ENCODE measurements at regions not wholly inside any gene's neighbourhood (a gene's known extent, or its start where the extent isn't known, plus 50 kb on each side); places are given as distances from the start of the nearest gene placed in this dataset.

DNA sequence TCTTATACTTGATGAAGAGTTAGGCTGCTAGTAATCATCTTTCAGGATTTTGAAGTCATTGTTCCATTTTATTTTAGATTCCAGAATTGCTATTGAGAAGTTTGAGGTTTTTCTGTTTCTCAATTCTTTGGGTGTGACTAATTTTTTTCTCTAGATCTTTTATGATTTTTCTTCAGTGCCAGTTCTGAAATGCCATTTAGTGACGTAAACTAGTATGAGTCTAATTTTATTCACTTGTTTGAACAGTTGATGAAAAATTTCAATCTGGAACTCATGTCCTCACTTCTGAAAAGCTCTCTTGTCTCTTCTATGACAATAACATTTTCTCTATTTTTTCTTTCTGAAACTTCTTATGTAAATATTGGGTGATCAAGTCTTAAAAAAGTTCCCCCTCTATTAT lies 188.5 kb upstream of the HTR2A start:
- intact Hi-C loops (cut with DNase I), result no loop called here
- no peak for ATAC-seq
- DNase-seq (ENCODE audit: missing footprints), result no peak

DNA sequence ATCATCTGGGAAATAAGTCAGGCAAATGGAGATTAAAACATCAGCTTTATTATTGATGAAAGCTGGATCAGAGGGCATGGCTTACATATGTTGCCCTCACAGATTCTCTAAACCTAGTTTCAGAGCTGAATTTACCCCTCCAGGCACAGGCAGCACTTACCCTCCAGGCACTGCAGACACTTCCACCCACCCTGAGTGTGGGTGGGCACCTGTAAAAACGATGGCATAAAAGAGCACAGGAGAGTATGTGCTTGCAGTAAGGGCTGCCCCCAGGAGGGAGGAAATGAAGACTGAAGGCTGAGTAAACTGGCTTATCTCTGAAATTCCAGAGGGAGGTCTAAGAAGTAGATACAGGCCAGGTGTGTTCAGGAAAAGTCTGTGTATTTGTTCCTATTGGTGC lies 185.0 kb upstream of the HTR2A start:
- intact Hi-C loops (cut with DNase I), result no loop called here
- no peak for DNase-seq (ENCODE audit: missing footprints)
- no peak for ATAC-seq

DNA sequence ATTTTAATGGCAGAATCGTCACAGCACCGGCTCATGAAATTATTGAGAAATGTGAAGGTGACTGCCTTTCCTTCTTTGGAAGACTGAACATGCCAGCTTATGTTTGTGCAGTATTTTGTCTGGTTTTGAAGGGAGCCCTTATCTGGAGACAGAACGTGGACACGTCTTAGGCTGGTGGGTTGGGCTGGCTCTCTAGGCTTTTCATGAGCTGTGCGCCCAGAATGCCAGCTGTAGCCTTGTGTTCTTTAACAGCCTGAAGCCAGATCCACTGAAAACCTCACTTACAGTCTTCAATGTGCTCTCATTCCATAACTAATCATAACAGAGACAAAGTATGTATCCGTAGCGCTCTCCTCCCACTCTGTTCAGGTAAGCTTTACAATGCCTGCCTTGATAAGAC lies 184.4 kb upstream of the HTR2A start:
- intact Hi-C loops (cut with DNase I), result no loop called here
- DNase-seq (ENCODE audit: missing footprints) (no peak), ATAC-seq (no peak)

DNA sequence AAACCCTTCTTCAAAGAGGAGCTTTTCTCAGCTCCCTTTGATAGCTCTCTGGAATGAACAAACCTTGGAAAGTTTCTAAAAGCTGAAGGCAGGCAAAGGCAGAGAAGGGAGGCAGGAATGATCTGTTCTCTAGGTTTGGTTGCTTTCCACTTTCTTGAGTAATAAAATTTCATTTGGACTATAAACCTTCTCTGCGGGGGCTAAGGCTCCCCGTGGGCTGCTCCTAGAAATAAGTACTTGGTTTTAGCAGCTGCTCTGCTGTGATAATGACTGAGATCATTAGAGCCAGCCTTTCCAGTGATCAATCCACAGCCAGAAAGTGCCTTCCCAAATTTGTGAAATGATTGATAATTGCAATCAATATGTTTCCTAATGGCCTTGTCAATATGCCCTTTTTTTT lies 183.8 kb upstream of the HTR2A start:
- intact Hi-C loops (cut with DNase I), result no loop called here
- DNase-seq (ENCODE audit: missing footprints) (no peak), ATAC-seq (no peak)

DNA sequence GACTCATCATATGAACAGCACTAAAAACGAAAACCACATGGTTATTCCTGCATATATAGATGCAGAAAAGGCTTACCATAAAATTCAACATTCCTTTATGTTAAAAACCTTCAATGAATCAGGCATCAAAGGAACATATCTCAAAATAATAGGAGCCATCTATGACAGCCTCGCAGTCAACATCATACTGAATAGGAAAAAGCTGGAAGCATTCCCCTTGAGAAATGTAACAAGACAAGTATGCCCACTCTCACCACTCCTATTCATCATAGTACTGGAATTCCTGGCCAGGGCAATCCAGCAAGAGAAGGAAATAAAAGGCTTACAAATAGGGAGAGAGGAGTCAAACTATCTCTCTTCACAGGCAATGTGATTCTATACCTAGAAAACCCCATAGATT lies 179.6 kb upstream of the HTR2A start:
- ATAC-seq (no peak), DNase-seq (ENCODE audit: missing footprints) (no peak)
- intact Hi-C loops (cut with DNase I), result no loop called here

DNA sequence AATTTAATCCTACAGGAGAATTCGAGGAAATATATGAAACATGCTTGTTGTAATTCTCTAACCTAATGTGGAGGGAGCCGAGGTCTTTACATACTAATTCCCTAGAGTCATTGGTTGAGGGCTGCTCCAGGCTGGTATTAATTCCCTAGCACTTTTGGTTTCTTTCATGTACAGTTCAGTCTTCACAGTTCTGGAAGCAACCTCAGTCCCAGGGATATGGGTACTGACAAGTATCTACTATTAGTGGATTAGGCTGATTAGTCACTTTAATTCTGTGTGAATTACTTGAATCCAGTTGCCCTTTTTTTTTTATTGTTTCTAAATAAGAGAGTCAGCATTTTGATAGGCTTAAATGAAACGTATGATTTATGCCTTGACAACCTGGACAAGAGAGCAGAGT lies 172.3 kb upstream of the HTR2A start:
- intact Hi-C loops (cut with DNase I), result no loop called here
- ATAC-seq, result no peak
- DNase-seq (ENCODE audit: missing footprints), result no peak

DNA sequence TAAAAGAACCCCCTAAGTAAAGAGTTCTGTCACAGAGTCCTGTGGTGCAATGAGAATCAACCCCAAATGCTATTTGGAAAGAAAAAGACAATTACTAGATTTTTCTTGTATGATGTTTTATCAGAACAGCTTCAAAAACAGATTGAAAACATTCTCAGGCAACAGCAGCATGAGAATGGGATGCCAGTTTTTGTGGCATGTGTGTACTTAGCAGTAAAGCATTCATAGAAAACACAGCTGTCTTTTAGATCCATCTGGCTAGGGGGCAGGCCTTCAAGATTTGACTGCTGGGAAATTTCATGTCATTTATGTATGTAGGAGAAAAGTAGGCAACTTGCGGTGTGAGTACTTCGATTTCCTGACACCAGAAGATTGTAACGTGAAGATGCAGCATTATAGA lies 170.5 kb upstream of the HTR2A start:
- ATAC-seq, result no peak
- DNase-seq (ENCODE audit: missing footprints), result no peak
- intact Hi-C loops (cut with DNase I), result no loop called here

DNA sequence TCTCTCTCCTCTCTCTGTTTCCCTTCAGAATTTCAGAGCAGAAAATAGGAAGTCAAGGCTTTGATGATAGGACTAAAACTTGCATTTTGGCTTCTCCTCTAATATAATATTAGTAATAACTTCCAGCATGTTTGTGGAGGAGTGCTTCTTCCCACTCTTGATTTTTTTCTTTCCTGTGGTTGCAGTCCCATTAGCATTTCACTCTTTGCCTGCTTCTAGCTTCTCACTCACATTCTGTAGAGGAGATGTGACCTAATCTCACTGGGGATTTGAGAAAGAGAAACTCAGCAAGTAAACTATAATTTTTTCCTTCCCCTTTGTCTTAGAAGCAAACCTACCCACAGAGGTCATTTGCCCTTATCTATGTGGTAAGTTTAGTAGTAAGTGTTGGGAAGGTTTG lies 169.4 kb upstream of the HTR2A start:
- no peak for ATAC-seq
- intact Hi-C loops (cut with DNase I), result no loop called here

DNA sequence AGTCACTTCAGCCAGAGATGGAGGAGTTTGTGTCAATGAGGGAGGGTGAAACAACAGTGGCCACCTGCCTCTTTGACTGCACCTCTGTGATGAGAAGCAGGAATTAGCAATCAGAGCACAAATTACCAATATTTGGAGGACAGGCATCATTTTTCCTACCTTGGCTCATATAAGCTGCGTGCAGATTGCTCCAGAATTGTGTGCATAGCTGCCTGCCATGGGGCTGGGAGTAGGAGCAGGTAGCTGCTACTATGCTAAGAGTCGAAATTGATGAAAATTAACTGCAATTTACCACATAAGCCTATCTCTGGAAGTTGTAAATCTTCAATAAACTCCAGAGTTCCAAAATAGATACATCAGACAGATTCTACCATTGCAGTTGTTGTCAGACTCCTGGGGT lies 167.5 kb upstream of the HTR2A start:
- DNase-seq (ENCODE audit: missing footprints) (no peak), ATAC-seq (no peak)
- intact Hi-C loops (cut with DNase I), result no loop called here

More for the DNA sequence above, 169.4 kb upstream of the HTR2A start:
- DNase-seq (ENCODE audit: missing footprints), result no peak

DNA sequence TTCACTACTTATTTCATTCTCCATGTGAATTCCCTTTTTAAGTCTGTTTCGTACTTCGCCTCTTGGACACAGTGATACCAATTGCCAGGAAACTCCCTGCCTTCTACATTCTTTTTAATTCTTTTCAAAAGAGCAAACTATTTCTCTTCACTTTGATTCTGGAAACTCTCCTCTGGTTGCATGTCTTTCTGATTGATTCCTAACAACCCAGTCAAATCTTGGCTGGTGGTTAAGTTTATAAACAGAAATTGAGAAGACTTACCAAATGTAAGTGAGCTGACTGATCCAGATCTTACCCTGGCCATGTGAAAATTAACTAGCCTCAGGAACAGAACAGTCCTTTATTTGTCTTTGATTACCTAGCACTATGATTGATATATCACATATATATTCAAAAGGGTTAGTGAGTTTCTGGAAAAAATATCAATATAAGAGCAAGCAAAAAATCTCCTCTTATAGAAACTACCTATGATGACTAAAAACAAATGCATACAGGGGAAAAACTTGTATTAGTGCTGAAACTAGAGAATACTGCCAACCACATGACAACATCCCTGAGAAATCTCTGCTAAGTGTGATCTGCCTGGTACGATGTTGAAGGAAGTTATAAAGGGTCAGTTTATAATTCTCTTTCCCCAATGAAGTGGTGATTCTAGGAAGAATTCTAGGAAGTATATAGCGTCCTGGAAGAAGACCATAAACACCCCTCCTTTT lies 152.6 kb upstream of the HTR2A start:
- intact Hi-C loops (cut with DNase I), result no loop called here

DNA sequence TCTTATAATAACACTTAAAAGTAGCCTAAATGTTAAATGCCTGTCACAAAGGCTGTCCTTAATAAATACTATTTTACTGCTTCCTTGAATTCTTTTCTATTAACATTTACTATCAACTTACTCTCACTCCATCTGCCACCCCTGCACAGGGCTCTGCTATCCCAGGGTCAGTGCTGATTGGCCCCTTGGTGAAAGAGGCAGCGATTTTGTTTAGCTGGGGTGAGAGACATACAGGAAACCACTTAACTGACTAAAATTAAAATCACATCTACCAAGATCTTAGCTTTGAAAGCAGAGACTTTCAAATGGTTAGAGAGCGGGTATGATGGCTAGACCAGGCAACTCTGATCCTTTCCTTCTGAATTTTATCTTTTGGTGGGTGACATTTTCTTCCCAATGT lies 149.9 kb upstream of the HTR2A start:
- intact Hi-C loops (cut with DNase I), result no loop called here
- DNase-seq (ENCODE audit: missing footprints), result no peak

More for the DNA sequence above, 152.6 kb upstream of the HTR2A start:
- DNase-seq (ENCODE audit: missing footprints), result no peak
- ATAC-seq, result no peak

DNA sequence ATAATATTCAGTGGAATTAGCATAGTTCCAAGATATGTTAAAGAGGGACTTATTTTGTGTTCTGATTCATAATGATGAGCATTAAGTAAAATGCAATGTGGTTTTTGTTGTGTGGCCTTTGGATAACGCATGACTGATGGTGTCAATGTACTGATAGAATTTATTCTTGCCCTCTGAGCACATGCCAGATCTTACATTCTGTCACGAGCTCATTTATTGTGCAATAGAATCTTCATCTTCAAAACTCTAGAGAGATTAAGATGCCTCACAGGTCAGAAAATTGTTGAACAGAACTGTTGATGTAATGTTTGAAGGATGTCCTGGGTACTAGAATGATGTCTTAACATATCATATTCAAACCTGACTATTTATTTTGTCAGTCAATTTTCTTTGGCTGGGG lies 148.0 kb upstream of the HTR2A start:
- intact Hi-C loops (cut with DNase I), result no loop called here
- no peak for ATAC-seq
- no peak for DNase-seq (ENCODE audit: missing footprints)

More for the DNA sequence above, 149.9 kb upstream of the HTR2A start:
- no peak for ATAC-seq

DNA sequence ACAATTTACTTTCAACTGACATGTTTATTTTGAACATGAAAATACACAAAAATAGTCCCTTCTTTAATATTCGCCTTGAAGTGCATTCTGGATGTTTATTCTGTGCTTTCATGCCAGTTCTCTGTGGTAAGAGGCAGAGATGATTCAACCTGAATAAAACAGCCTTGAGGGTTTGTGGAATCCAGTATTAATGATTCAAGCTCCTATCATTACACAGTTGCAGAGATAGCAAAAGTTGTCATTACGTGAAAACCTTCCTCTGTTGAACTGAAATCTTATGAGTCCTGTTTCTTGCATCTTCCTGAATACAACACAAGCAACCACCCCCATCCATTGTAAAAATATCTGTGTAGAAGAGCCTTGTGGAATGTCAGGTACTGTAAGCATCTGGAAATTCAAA lies 142.3 kb upstream of the HTR2A start:
- ATAC-seq (no peak), DNase-seq (ENCODE audit: missing footprints) (no peak)
- intact Hi-C loops (cut with DNase I), result no loop called here

DNA sequence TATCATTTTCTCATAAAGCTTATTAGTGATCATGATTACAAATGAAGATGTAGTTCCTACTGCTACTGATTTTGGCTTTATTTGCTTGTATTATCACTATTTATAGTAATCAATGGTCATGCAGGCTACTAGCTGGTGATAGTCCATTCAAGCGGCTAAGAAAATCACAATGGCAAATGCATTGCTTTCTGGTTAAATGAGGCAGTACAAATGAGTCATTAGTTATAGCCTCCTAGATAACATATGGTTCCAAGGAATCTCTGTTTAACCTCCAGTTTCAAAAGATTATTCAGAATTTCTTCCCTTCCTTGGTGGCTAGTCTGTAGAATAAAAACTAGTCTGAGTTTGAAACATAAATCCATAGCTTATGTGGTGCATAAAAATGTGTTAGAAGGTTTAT lies 141.3 kb upstream of the HTR2A start:
- no peak for ATAC-seq
- intact Hi-C loops (cut with DNase I), result no loop called here
- DNase-seq (ENCODE audit: missing footprints), result no peak

DNA sequence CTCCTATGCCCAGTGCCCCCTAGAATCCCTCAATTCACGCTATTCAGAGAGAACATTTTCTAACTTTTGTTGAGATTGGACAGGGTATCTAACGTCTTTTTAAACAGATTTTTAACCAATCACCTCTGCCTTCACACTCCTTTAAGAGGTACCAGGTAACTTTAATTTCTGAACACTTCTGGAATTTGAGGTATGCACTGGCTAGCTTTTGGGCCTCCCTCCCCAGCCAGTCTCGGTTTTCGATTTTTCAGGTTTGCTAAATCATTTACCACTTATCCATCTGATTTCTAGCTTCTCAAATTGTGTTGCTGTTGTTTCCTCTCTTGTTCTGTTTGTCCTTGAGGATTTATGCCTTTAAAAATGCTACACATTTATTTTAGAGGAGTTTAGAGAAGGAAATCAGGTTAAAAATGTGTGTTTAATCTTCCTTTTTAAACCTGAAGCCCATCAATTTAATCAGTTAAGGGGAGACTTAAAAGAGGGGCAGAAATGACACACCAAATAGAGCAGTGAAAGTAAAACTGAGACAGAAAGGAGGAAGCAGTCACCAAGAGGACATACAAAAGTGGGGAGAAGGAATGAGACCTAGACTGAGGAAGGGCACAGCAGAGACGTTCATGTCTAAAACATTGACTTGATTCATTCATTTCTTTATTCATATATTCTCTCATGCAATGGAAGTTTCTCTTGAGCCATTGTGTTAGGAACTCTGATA lies 139.6 kb upstream of the HTR2A start:
- ATAC-seq (no peak), DNase-seq (ENCODE audit: missing footprints) (no peak)
- intact Hi-C loops (cut with DNase I), result no loop called here

DNA sequence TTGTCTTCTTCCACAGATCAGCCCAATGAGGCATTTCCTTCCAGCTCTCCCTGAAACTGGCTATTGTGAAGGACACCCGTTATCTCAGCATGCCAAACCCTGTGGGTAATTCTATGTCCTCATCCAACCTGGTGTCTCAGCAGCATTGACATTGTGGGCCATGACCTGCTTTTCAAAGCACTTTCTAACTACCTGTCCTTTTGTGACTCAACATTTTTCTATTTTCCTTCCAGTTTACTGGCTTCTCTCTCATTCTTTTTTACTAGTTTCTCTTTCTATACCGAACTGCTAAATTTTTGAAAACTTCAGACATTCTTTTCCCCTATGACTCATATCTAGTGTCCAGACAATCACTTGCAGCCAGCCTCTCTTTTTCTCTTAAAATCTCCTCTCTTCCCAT lies 136.4 kb upstream of the HTR2A start:
- ATAC-seq (no peak), DNase-seq (ENCODE audit: missing footprints) (no peak)
- intact Hi-C loops (cut with DNase I), result no loop called here

DNA sequence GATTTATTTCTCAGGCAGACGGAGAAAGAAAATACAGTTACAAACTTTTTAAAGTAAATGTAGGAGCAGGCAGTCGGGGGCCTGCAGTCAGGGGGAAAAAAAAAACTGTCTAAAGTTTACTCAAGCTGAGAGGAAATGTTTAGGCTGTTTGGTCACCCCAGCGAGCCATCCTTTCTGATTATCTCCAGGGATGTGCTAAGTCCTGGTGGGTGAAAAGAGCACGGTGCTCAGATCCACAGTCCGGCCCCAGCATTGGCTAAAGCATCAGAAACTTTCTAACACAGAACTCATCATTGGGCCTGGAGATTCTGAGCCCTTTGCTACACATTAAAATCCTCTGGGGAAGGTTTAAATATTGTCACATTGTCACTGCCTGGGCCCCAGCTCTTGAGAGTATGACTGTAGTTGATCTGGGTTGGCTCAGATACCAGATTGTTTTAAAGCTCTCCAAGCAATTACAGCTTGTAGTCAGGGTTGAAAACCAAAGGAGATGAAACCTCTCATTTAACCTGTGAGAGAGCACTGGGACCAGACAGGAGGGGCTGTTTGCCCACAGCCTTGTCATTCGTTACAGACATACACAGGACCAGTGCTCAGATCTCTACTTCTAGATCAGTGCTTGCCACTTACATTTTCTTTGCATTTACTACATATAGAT lies 131.1 kb upstream of the HTR2A start:
- ATAC-seq, result no peak
- intact Hi-C loops (cut with DNase I), result no loop called here

DNA sequence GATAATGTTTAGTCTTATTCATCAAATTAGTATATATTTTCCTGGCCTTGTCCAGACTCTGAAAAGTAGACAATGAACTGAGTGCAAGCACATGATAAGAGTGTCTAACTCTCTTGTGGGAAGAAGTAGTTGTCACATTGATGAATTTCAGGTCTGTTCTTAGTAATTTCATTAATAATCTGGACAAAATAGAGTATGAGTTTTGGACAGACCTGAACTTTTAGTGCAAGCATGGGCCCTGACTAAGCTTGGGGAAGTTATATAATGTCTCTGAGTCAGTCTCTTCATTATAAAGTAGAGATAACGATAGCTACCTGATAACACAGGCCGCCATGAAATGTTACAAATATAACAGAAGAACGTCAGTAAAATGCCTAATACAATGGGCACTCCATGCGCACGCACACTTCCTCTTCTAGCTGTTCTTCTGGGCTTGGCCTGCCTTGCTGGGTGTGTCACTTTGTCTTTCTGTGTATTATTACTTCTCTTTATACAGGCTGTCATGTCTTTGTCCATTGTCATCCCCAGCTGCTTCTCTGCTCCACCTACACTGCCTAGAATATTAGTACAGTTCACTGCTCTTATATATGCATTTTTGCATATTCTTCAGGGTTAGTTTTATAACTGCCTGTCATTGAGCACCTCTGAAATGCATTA lies 129.1 kb upstream of the HTR2A start:
- intact Hi-C loops (cut with DNase I), result no loop called here
- no peak for ATAC-seq
- peak; percentile 55 for DNase-seq (ENCODE audit: missing footprints)

More for the DNA sequence above, 131.1 kb upstream of the HTR2A start:
- DNase-seq (ENCODE audit: missing footprints), result no peak

DNA sequence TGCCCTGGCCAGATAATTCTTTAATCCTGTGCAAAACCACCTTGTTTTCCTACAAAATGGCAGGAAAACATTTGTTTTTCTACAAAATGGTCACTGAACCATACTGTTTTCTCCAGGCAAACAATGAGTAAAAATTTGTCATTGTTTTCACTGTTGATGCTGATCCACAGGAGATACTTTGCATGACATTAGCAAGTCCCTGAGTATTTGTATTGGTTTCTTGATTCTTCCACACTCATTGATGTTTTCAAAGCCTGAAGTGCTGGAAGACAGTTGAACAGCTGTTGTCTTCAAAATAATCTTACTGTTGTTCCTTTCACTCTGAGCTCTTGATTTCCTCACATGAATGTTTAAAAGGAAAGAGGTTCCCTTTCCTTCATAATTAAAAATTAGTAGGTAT lies 123.1 kb upstream of the HTR2A start:
- no peak for ATAC-seq
- intact Hi-C loops (cut with DNase I), result no loop called here

DNA sequence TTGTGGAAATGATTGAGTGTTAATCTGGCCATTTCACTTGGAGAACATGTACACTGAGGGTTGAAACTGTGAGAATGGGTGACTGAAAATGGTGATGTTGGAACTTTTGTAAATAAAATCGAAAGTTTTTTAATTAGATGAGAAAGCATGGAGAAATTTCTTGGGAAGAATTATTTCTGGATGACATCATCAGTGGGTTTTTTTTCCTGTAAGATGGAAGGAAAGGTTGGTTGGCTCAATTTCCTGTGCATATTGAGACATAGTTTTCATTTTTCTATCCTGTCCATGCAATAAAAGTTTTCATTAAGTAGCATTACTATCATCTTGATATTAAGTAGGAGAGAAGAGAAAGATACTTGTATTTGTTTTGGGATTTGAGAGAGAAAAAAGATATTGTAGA lies 120.6 kb upstream of the HTR2A start:
- DNase-seq (ENCODE audit: missing footprints), result no peak
- no peak for ATAC-seq
- intact Hi-C loops (cut with DNase I), result no loop called here

More for the DNA sequence above, 123.1 kb upstream of the HTR2A start:
- DNase-seq (ENCODE audit: missing footprints), result no peak
